DMS 273 (cell line): ENCODE measurements at regions not wholly inside any gene's neighbourhood (a gene's known extent, or its start where the extent isn't known, plus 50 kb on each side); places are given as distances from the start of the nearest gene placed in this dataset.
"Not testable (repeated sequence)": the region's sequence is repeated elsewhere in the genome, so short reads cannot be mapped to it uniquely, and the experiment has no call there.

Source experiments
- DNase-seq: peaks from one replicate; lab custom pipeline; 2025; ENCODE audit not compliant: unreplicated experiment; lab: John Stamatoyannopoulos, UW

- no peak for DNase-seq
Observed at GRCh38 chr4:54572152-54572542, 85.6 kb upstream of the KIT start.

- DNase-seq = no peak
Observed at GRCh38 chr4:54574500-54574899, 83.3 kb upstream of the KIT start.

DNA sequence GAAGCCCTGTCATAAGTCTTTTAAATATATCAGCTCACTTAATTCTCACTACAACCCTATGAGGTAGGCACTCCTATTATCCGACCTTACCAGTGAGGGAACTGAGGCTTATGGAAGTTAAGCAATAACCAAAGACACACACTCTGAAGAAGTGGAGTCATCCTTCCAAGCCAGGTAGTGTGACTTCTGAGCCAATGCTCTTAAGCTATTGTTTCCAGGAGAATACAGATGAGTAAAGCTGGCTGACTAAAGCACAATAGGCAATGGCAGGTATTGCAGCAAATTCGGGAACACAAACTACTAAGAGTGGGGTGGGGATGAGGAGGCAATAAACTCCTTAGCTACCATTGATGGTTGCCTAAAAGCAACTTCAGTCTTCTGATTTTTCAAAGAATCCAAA, 81.8 kb upstream of the KIT start:
- no peak for DNase-seq

DNA sequence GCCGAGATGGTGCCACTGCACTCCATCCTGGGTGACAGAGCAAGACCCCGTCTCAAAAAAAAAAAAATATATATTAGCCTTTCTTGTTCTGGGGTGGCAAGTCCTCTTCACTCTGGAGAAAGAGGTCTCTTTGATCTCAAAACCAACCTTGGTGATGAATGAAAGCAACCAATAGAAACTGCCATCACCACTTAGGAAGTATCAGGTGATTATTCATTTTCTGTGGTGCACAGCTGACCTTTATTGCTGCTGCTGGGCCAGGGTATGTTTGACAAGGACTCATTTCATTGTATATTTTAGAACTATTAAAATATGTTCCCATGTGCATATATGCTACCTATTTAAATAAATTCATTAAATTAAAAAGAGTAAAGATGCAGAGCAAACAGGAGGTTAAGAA, 76.0 kb upstream of the KIT start:
- DNase-seq = no peak

GRCh38 chr4:54585321-54586000, 72.3 kb upstream of the KIT start:
- no peak for DNase-seq

- no peak for DNase-seq
Observed at GRCh38 chr4:54586320-54586955, 71.3 kb upstream of the KIT start.

DNA sequence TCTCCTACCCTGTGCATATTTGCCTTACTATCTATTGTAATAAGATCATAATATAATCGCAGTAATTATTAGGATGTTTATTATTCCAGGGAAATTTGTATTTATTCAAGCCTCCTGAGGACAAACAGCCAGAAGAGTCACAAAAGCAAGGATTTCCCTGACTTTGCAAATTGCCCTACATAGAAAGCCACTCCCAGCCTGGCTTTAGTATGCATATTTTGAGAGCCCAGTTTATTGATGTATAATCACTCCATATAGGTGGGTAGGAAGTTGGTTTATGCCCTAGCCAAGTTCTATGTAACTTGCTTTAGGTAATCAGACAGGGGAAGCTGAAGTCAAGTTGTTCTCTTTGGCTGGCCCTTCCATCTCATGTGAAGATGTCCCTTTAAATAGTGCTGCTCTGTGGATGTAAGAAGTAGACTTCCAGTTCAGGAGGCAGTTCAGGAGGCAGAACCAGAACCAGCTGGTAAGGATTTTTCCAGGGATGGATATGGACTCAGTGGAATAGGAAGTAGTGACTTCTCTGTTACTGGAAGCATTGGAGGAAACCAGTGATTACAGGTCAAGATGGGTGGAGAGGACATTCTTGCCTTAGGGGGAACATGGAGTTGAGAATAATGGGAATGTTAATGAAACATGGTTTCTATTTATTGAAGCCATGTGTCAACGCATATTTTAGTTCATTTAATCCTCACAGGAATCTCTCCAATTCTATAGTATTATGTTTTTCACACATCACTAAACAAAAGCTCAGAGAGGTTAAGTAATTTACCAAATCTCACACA, 70.5 kb upstream of the KIT start:
- no peak for DNase-seq

DNA sequence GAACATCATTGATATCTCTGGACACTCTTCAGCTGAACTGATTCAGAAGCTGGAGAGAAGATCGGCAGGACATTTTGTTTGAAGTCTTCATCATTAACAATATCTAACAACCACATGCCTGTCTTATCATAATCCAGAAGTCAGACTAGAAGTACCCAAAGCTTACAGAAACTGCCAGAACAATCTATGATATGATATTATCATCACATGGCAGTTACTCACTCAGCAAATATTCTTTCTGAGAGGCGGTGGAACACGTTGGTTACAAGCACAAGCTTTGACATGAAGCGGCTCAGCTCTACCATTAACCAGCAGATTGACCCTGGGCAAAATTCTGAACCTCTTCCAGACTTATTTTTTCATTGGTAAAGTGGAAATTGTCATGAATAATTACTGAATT, 69.4 kb upstream of the KIT start:
- DNase-seq = no peak

DNA sequence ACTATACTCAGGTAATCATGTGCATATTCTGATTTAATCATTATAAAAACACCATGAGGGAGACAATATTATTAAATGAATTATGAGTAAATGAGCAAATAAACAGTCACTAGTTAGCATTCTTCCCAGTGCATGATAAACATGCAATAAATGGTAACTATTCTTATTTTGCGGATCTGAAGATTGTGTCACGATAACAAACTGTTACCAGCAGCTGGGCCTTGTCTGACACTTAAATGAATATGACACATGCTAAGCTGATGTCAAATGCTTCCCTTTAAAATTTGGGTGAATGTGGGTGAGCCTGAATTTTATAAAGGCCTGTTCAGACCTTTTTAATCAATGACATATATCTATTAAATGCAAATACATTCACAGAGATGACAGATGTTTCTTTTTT, 68.2 kb upstream of the KIT start:
- DNase-seq = no peak

DNA sequence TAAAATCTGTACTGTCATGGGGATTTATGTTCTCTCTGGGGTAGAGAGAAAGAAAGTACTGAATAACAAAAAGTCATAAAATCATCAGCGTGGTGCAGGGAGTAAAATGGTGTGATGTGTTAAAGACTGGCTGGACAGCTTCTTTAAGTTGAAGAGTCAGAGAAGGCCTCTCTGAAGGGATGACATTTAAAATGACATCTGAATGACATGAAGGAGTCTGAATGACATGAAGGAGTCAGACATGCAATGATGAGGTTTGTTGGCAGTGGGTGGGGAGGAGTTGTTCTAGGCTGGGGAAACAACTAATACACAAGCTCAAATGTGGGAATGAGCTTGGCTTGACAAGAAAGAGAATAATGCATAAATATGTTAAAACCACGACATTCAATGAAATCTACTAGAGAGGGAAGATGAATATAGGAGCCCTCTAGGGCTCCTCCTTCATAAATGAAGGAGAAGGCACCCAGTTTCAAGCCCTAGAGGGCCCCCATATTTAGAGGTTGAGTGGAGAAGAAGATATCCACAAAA, 63.9 kb upstream of the KIT start:
- DNase-seq = no peak

- no peak for DNase-seq
Observed at GRCh38 chr4:54596201-54596600, 61.6 kb upstream of the KIT start.

- DNase-seq = not testable (repeated sequence)
Observed at GRCh38 chr4:54597678-54598077, 60.1 kb upstream of the KIT start.

GRCh38 chr4:54602175-54602574, 55.6 kb upstream of the KIT start:
- not testable (repeated sequence) for DNase-seq

DNA sequence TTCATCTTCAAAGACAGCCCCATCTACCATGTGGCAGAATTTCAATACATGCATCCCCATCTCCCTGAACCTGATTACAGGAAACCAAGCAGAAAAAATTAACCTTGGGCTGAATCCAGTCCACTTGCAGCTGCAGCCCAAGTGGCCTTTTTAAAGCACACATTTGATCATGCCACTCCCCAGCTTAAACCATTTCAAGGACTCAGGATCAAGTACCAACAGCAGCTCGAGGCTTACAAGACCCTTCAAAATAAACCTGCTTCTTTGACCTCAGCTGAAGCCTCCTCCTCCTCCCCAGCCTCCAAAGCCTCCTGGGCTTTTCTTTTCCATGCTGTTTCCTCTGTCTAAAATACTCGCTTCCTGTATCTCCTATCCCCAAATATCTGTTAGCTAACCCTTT, 50.7 kb upstream of the KIT start:
- no peak for DNase-seq

GRCh38 chr4:54607521-54607920, 50.2 kb upstream of the KIT start:
- no peak for DNase-seq
